ENCODE measurements at regions not wholly inside any gene's neighbourhood (a gene's known extent, or its start where the extent isn't known, plus 50 kb on each side); places are given as distances from the start of the nearest gene placed in this dataset.

DNA sequence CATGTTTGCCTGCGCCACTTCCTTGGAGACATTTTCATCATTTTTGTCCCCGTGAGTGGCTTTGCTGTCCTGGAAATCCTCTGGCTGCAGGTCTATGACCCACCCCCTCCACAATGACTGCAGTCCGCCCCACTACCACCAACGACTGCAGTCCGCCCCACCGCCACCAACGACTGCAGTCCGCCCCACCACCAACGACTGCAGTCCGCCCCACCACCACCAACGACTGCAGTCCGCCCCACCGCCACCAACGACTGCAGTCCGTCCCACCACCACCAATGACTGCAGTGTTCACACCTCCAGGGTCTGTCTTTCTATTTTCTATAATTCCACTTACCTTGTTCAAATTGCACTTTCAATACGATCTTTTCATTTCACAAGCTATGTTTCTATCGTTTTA, 820.7 kb upstream of the SALL3 start:
- Histone ChIP-seq H3K4me3 (ENCODE audit: low read depth, low read length, poor library complexity, severe bottlenecking) (no peak overlapping the region), H3K4me2 (ENCODE audit: low read length) (no peak overlapping the region), H4K20me1 (ENCODE audit: insufficient read depth, low read length) (no peaks in the 10 kb centered on the region), H3K79me2 (ENCODE audit: insufficient read depth, low read depth, low read length) (no peaks in the 10 kb centered on the region), H3K27ac (ENCODE audit: low read depth, low read length, poor library complexity, severe bottlenecking) (no peak overlapping the region), H3K9me3 (ENCODE audit: low read length) (no peaks in the 10 kb centered on the region), H3K4me1 (ENCODE audit: insufficient read depth, low read length, poor library complexity, severe bottlenecking) (no peaks in the 10 kb centered on the region), H2AFZ (ENCODE audit: low read length) (no peak overlapping the region), H3K9me2 (ENCODE audit: insufficient read depth, low read length) (no peaks in the 10 kb centered on the region), H3K36me3 (ENCODE audit: insufficient read depth, low read length) (no peaks in the 10 kb centered on the region)
- CTCF ChIA-PET (ENCODE audit: unreplicated experiment) = no interaction called here
- POLR2A ChIA-PET = interaction anchor here (0.7 kb wide), 1 partner anchor 39 kb away, joined by 3 read pairs; no protein-coding TSS in a partner anchor
- TF ChIP-seq, protein P1, sequence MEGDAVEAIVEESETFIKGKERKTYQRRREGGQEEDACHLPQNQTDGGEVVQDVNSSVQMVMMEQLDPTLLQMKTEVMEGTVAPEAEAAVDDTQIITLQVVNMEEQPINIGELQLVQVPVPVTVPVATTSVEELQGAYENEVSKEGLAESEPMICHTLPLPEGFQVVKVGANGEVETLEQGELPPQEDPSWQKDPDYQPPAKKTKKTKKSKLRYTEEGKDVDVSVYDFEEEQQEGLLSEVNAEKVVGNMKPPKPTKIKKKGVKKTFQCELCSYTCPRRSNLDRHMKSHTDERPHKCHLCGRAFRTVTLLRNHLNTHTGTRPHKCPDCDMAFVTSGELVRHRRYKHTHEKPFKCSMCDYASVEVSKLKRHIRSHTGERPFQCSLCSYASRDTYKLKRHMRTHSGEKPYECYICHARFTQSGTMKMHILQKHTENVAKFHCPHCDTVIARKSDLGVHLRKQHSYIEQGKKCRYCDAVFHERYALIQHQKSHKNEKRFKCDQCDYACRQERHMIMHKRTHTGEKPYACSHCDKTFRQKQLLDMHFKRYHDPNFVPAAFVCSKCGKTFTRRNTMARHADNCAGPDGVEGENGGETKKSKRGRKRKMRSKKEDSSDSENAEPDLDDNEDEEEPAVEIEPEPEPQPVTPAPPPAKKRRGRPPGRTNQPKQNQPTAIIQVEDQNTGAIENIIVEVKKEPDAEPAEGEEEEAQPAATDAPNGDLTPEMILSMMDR (conservative IDR thresholded peaks at IDR 0.05; ENCODE audit: low read length) = no peak
- no peak for TF ChIP-seq EZH2phosphoT487 (IDR thresholded peaks at IDR 0.05; ENCODE audit: borderline replicate concordance, low read depth, low read length)
- no peak for DNase-seq (ENCODE audit: low spot score)
- intact Hi-C loops (cut with micrococcal nuclease; ENCODE audit: unreplicated experiment) = no loop called here
- BruUV-seq (replicated peaks) = no TSS peak

DNA sequence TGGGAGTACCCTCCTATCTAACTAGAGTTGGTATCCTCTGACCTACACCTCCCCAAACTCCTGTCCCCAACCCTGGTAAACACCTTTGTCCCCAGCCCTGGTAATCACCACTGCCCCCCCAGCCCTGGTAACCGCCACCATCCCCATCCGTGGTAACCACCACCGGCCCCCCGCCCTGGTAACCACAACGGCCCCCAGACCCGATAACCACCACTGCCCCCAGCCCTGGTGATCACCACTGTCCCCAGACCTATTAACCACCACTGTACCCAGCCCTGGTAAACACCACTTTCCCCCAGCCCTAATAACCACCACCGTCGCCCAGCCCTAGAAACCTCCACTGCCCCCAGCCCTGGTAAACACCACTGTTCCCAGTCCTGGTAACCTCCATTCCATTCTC, 820.2 kb upstream of the SALL3 start:
- no peak overlapping the region for H3K27ac ChIP-seq (ENCODE audit: low read depth, low read length, poor library complexity, severe bottlenecking)
- H3K36me3 ChIP-seq (ENCODE audit: insufficient read depth, low read length) = no peaks in the 10 kb centered on the region
- CTCF ChIA-PET (ENCODE audit: unreplicated experiment) = no interaction called here
- no peak for DNase-seq (ENCODE audit: low spot score)
- H2AFZ ChIP-seq (ENCODE audit: low read length) = no peak overlapping the region
- POLR2A ChIA-PET = no interaction called here
- H3K4me2 ChIP-seq (ENCODE audit: low read length) = no peak overlapping the region
- no TSS peak for BruUV-seq (replicated peaks)
- no peaks in the 10 kb centered on the region for H4K20me1 ChIP-seq (ENCODE audit: insufficient read depth, low read length)
- no peaks in the 10 kb centered on the region for H3K9me3 ChIP-seq (ENCODE audit: low read length)
- H3K4me3 ChIP-seq (ENCODE audit: low read depth, low read length, poor library complexity, severe bottlenecking) = no peak overlapping the region
- no peaks in the 10 kb centered on the region for H3K79me2 ChIP-seq (ENCODE audit: insufficient read depth, low read depth, low read length)
- H3K9me2 ChIP-seq (ENCODE audit: insufficient read depth, low read length) = no peaks in the 10 kb centered on the region
- intact Hi-C loops (cut with micrococcal nuclease; ENCODE audit: unreplicated experiment) = no loop called here
- no peak for TF ChIP-seq EZH2phosphoT487 (IDR thresholded peaks at IDR 0.05; ENCODE audit: borderline replicate concordance, low read depth, low read length)
- TF ChIP-seq, protein P1 (conservative IDR thresholded peaks at IDR 0.05; ENCODE audit: low read length) = no peak
- no peaks in the 10 kb centered on the region for H3K4me1 ChIP-seq (ENCODE audit: insufficient read depth, low read length, poor library complexity, severe bottlenecking)

DNA sequence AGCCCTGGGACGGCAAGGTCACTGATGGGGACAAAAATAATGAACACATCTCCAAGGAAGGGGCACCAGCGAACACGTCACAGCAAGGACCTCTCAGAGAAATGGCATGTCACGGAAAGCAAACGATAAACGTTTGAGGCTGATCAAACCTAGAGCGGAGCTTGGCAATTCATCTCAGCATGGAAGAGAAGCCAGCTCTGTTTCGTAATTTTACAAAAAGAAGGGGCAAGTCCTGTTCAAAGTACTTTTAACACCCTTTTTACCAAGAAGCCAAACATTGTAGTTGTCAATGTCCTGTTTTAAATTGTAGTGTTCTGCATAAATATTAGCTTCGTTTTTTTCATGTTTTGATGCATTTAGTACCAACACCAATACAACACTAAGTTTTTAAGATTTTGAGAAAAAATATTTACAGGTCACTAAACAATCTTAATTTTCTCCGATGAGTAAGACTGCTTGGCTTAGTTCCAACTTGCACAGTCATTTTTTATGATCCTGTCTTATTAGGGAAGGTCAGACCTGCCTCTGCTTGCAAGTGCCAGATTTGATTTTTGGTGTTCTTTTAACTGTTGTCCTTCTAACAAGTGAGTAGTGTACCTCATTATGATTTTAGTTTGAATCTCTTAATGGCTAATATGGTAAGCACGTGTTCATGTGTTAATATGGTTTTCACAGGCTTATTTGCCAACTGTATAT, 818.5 kb upstream of the SALL3 start:
- H3K27ac ChIP-seq (ENCODE audit: low read depth, low read length, poor library complexity, severe bottlenecking) = no peak overlapping the region
- no peak overlapping the region for H3K4me3 ChIP-seq (ENCODE audit: low read depth, low read length, poor library complexity, severe bottlenecking)
- TF ChIP-seq EZH2phosphoT487 (IDR thresholded peaks at IDR 0.05; ENCODE audit: borderline replicate concordance, low read depth, low read length) = no peak
- TF ChIP-seq, protein P1 (conservative IDR thresholded peaks at IDR 0.05; ENCODE audit: low read length) = no peak
- ChIA-PET POLR2A (no interaction called here), CTCF (ENCODE audit: unreplicated experiment) (no interaction called here)
- no peaks in the 10 kb centered on the region for H4K20me1 ChIP-seq (ENCODE audit: insufficient read depth, low read length)
- no peak overlapping the region for H2AFZ ChIP-seq (ENCODE audit: low read length)
- no peaks in the 10 kb centered on the region for H3K36me3 ChIP-seq (ENCODE audit: insufficient read depth, low read length)
- no peak for DNase-seq (ENCODE audit: low spot score)
- no TSS peak for BruUV-seq (replicated peaks)
- no peaks in the 10 kb centered on the region for H3K9me2 ChIP-seq (ENCODE audit: insufficient read depth, low read length)
- H3K4me1 ChIP-seq (ENCODE audit: insufficient read depth, low read length, poor library complexity, severe bottlenecking) = no peaks in the 10 kb centered on the region
- no peaks in the 10 kb centered on the region for H3K9me3 ChIP-seq (ENCODE audit: low read length)
- no peaks in the 10 kb centered on the region for H3K79me2 ChIP-seq (ENCODE audit: insufficient read depth, low read depth, low read length)
- H3K4me2 ChIP-seq (ENCODE audit: low read length) = no peak overlapping the region
- intact Hi-C loops (cut with micrococcal nuclease; ENCODE audit: unreplicated experiment) = no loop called here
